BLaER1 treated with 17β-estradiol and CSF1 and Interleukin-3, amounts not matched to agents 10 nM and 100 nM (cell line): ENCODE measurements at regions not wholly inside any gene's neighbourhood (a gene's known extent, or its start where the extent isn't known, plus 50 kb on each side); places are given as distances from the start of the nearest gene placed in this dataset.

Source experiments
- H3K27ac ChIP-seq, 11 experiments: shearing (Covaris generic); formaldehyde crosslinking; 2 replicates each; pipeline ENCODE4 v1.8.1; 2022
- H3K27me3 ChIP-seq, 11 experiments: shearing (Covaris generic); formaldehyde crosslinking; 2 replicates each; pipeline ENCODE4 v1.8.1; 2022
- H3K36me3 ChIP-seq, 11 experiments: shearing (Covaris generic); formaldehyde crosslinking; 2 replicates each; pipeline ENCODE4 v1.8.1; 2022
- H3K4me1 ChIP-seq, 10 experiments: shearing (Covaris generic); formaldehyde crosslinking; 2 replicates each; pipeline ENCODE4 v1.8.1; 2022
- H3K4me2 ChIP-seq, 11 experiments: shearing (Covaris generic); formaldehyde crosslinking; 2 replicates each; pipeline ENCODE4 v1.8.1; 2022
- H3K4me3 ChIP-seq, 10 experiments: shearing (Covaris generic); formaldehyde crosslinking; 2 replicates each; pipeline ENCODE4 v1.8.1; 2022
- H3K9ac ChIP-seq, 11 experiments: shearing (Covaris generic); formaldehyde crosslinking; 2 replicates each; pipeline ENCODE4 v1.8.1; 2022
- H3K9me3 ChIP-seq, 11 experiments: shearing (Covaris generic); formaldehyde crosslinking; replicated peaks in 1 of 11; 2 replicates each; pipeline ENCODE4 v1.8.1; 2022
- H4K20me1 ChIP-seq, 11 experiments: shearing (Covaris generic); formaldehyde crosslinking; 2 replicates each; pipeline ENCODE4 v1.8.1; 2022
- Cebpa-rat ChIP-seq, 11 experiments: shearing (Covaris generic); IDR thresholded peaks; 2 replicates each; pipeline ENCODE4 v1.8.1; 2022

- Histone ChIP-seq H3K4me2 (no peak overlapping the region), H3K9ac (no peak overlapping the region), H3K27me3 (no peaks in the 10 kb centered on the region), H4K20me1 (no peaks in the 10 kb centered on the region), H3K36me3 (no peaks in the 10 kb centered on the region), H3K9me3 (no peaks in the 10 kb centered on the region), H3K4me3 (no peak overlapping the region), H3K27ac (no peak overlapping the region), H3K4me1 (peaks cover 0 to 6% (median 0%) of the 10 kb centered on the region in 10 experiments; a peak in 3 of 20 replicates)
- TF ChIP-seq Cebpa-rat (IDR thresholded peaks at IDR 0.05), result no peak
Measured at GRCh38 chr15:98398886-98399285, 249.5 kb upstream of the IGF1R start.

- H3K4me2 ChIP-seq, result no peak overlapping the region
- H3K36me3 ChIP-seq, result no peaks in the 10 kb centered on the region
- no peak for TF ChIP-seq Cebpa-rat (IDR thresholded peaks at IDR 0.05)
- no peaks in the 10 kb centered on the region for H3K27me3 ChIP-seq
- no peak overlapping the region for H3K4me3 ChIP-seq
- H4K20me1 ChIP-seq, result no peaks in the 10 kb centered on the region
- no peak overlapping the region for H3K27ac ChIP-seq
- no peaks in the 10 kb centered on the region for H3K9me3 ChIP-seq
- no peak overlapping the region for H3K9ac ChIP-seq
- H3K4me1 ChIP-seq, result peaks cover 0 to 6% (median 0%) of the 10 kb centered on the region in 10 experiments; a peak in 3 of 20 replicates
Measured at GRCh38 chr15:98400120-98400519, 248.2 kb upstream of the IGF1R start.

- Histone ChIP-seq H3K27me3 (no peaks in the 10 kb centered on the region), H3K36me3 (no peaks in the 10 kb centered on the region), H3K27ac (no peak overlapping the region), H3K9ac (no peak overlapping the region), H3K4me1 (peaks cover 0 to 6% (median 0%) of the 10 kb centered on the region in 10 experiments; a peak in 3 of 20 replicates), H3K9me3 (no peaks in the 10 kb centered on the region), H4K20me1 (no peaks in the 10 kb centered on the region), H3K4me3 (no peak overlapping the region), H3K4me2 (peak overlapping the region in 3 of 11 experiments; percentile 12 to 17 (median 16); a peak in 4 of 22 replicates)
- TF ChIP-seq Cebpa-rat (IDR thresholded peaks at IDR 0.05), result peak in 3 of 11 experiments; percentile 31 to 63 (median 49); a peak in 4 of 22 replicates
Measured at GRCh38 chr15:98401029-98401428, 247.3 kb upstream of the IGF1R start.

GRCh38 chr15:98402486-98402885 lies 245.9 kb upstream of the IGF1R start:
- Histone ChIP-seq H3K4me1 (peaks cover 0 to 6% (median 0%) of the 10 kb centered on the region in 10 experiments; a peak in 3 of 20 replicates), H3K27me3 (no peaks in the 10 kb centered on the region), H3K36me3 (no peaks in the 10 kb centered on the region), H3K4me3 (no peak overlapping the region), H4K20me1 (no peaks in the 10 kb centered on the region), H3K27ac (no peak overlapping the region), H3K4me2 (no peak overlapping the region), H3K9me3 (no peaks in the 10 kb centered on the region), H3K9ac (no peak overlapping the region)
- TF ChIP-seq Cebpa-rat (IDR thresholded peaks at IDR 0.05), result no peak

- no peak for TF ChIP-seq Cebpa-rat (IDR thresholded peaks at IDR 0.05)
- Histone ChIP-seq H3K27me3 (no peaks in the 10 kb centered on the region), H4K20me1 (no peaks in the 10 kb centered on the region), H3K4me2 (no peak overlapping the region), H3K9me3 (no peaks in the 10 kb centered on the region), H3K4me1 (peaks cover 0 to 12% (median 2%) of the 10 kb centered on the region in 10 experiments; a peak in 4 of 20 replicates), H3K4me3 (no peak overlapping the region), H3K9ac (no peak overlapping the region), H3K36me3 (no peaks in the 10 kb centered on the region), H3K27ac (no peak overlapping the region)
Measured at GRCh38 chr15:98403169-98403568, 245.2 kb upstream of the IGF1R start.

- TF ChIP-seq Cebpa-rat (IDR thresholded peaks at IDR 0.05), result no peak
- H3K9ac ChIP-seq, result no peak overlapping the region
- H3K27me3 ChIP-seq, result no peaks in the 10 kb centered on the region
Measured at GRCh38 chr15:98403569-98403968, 244.8 kb upstream of the IGF1R start.

GRCh38 chr15:98405013-98405412 lies 243.3 kb upstream of the IGF1R start:
- Histone ChIP-seq H3K36me3 (no peaks in the 10 kb centered on the region), H3K9me3 (no peaks in the 10 kb centered on the region; a peak in 1 of 22 replicates), H3K27me3 (no peaks in the 10 kb centered on the region), H3K9ac (no peak overlapping the region), H3K27ac (no peak overlapping the region), H3K4me2 (no peak overlapping the region), H3K4me1 (peaks cover 0 to 12% (median 2%) of the 10 kb centered on the region in 10 experiments; a peak in 4 of 20 replicates), H4K20me1 (no peaks in the 10 kb centered on the region), H3K4me3 (no peak overlapping the region)
- TF ChIP-seq Cebpa-rat (IDR thresholded peaks at IDR 0.05), result no peak

More at GRCh38 chr15:98403569-98403968, 244.8 kb upstream of the IGF1R start:
- no peak overlapping the region for H3K4me3 ChIP-seq
- H4K20me1 ChIP-seq, result no peaks in the 10 kb centered on the region
- no peaks in the 10 kb centered on the region for H3K36me3 ChIP-seq
- no peaks in the 10 kb centered on the region for H3K9me3 ChIP-seq
- H3K4me1 ChIP-seq, result peaks cover 0 to 12% (median 2%) of the 10 kb centered on the region in 10 experiments; a peak in 4 of 20 replicates
- H3K27ac ChIP-seq, result no peak overlapping the region
- no peak overlapping the region for H3K4me2 ChIP-seq

GRCh38 chr15:98408231-98408630 lies 240.1 kb upstream of the IGF1R start:
- H3K27me3 ChIP-seq, result no peaks in the 10 kb centered on the region
- H3K27ac ChIP-seq, result no peak overlapping the region
- H3K36me3 ChIP-seq, result no peaks in the 10 kb centered on the region
- peaks cover 0 to 8% (median 0%) of the 10 kb centered on the region in 10 experiments; a peak in 2 of 20 replicates for H3K4me1 ChIP-seq
- no peak overlapping the region for H3K9ac ChIP-seq
- H4K20me1 ChIP-seq, result no peaks in the 10 kb centered on the region
- TF ChIP-seq Cebpa-rat (IDR thresholded peaks at IDR 0.05), result no peak
- peak overlapping the region in 2 of 11 experiments; percentile 9 to 37; a peak in 1 of 22 replicates for H3K4me2 ChIP-seq
- peaks cover 0 to 6% (median 0%) of the 10 kb centered on the region in 11 experiments; a peak in 1 of 22 replicates for H3K9me3 ChIP-seq
- H3K4me3 ChIP-seq, result no peak overlapping the region

- no peaks in the 10 kb centered on the region for H4K20me1 ChIP-seq
- H3K9ac ChIP-seq, result no peak overlapping the region
- no peaks in the 10 kb centered on the region for H3K36me3 ChIP-seq
Measured at GRCh38 chr15:98410328-98410727, 238.0 kb upstream of the IGF1R start.

GRCh38 chr15:98412852-98413251 lies 235.5 kb upstream of the IGF1R start:
- peaks cover 0 to 4% (median 0%) of the 10 kb centered on the region in 10 experiments; a peak in 2 of 20 replicates for H3K4me1 ChIP-seq
- no peaks in the 10 kb centered on the region for H4K20me1 ChIP-seq
- no peak overlapping the region for H3K4me2 ChIP-seq
- peaks cover 0 to 6% (median 0%) of the 10 kb centered on the region in 11 experiments; a peak in 1 of 22 replicates for H3K9me3 ChIP-seq
- no peak for TF ChIP-seq Cebpa-rat (IDR thresholded peaks at IDR 0.05)
- no peak overlapping the region for H3K27ac ChIP-seq
- no peak overlapping the region for H3K9ac ChIP-seq
- no peak overlapping the region for H3K4me3 ChIP-seq
- H3K36me3 ChIP-seq, result no peaks in the 10 kb centered on the region
- H3K27me3 ChIP-seq, result no peaks in the 10 kb centered on the region

More at GRCh38 chr15:98410328-98410727, 238.0 kb upstream of the IGF1R start:
- TF ChIP-seq Cebpa-rat (IDR thresholded peaks at IDR 0.05), result no peak
- H3K4me2 ChIP-seq, result no peak overlapping the region
- H3K27me3 ChIP-seq, result no peaks in the 10 kb centered on the region
- peaks cover 0 to 8% (median 0%) of the 10 kb centered on the region in 10 experiments; a peak in 2 of 20 replicates for H3K4me1 ChIP-seq
- H3K9me3 ChIP-seq, result peaks cover 0 to 6% (median 0%) of the 10 kb centered on the region in 11 experiments; a peak in 1 of 22 replicates
- no peak overlapping the region for H3K27ac ChIP-seq
- H3K4me3 ChIP-seq, result no peak overlapping the region
